H1 (cell line): ENCODE measurements at regions not wholly inside any gene's neighbourhood (a gene's known extent, or its start where the extent isn't known, plus 50 kb on each side); places are given as distances from the start of the nearest gene placed in this dataset.

ENCODE experiments used
- EGR1 ChIP-seq: IDR thresholded peaks from 2 replicates; pipeline ENCODE4 v1.6.1; 2011; ENCODE audit warnings: low read depth, low read length, borderline replicate concordance
- HDAC6 ChIP-seq: IDR thresholded peaks from one replicate; pipeline ENCODE4 v1.7.1; 2012; ENCODE audit warnings: low read depth, mild to moderate bottlenecking, inconsistent platforms, low read length, moderate library complexity
- POLR2A ChIP-seq, 2 experiments: IDR thresholded peaks; 1 replicate in 1 of 2; 2 replicates in 1 of 2; pipeline ENCODE4 v1.6.1; 2011; ENCODE audit warnings: low read depth in 2 of 2, low read length in 2 of 2, mild to moderate bottlenecking in 2 of 2; ENCODE audit errors: control extremely low read depth in 1 of 2
- SP4 ChIP-seq: IDR thresholded peaks from 2 replicates; pipeline ENCODE4 v1.6.1; 2012; ENCODE audit warnings: low read length, inconsistent platforms
- SUZ12 ChIP-seq: fragments of 200-600 bp; sonication (generic); IDR thresholded peaks from 2 replicates; pipeline ENCODE4 v1.6.1; 2012; ENCODE audit warnings: mild to moderate bottlenecking, inconsistent platforms, low read length, moderate library complexity, mixed read lengths
- TF ChIP-seq, protein P1 (sequence below): IDR thresholded peaks from 2 replicates; pipeline ENCODE4 v1.6.1; 2011; ENCODE audit warnings: low read depth, mild to moderate bottlenecking, low read length; ENCODE audit not compliant: insufficient read depth
- TF ChIP-seq, protein P2 (sequence below): fragments of 300-600 bp; sonication (generic); IDR thresholded peaks from 2 replicates; pipeline ENCODE4 v1.7.1; 2012; ENCODE audit warnings: low read length, moderate library complexity, mild to moderate bottlenecking, inconsistent platforms; ENCODE audit not compliant: insufficient replicate concordance

DNA sequence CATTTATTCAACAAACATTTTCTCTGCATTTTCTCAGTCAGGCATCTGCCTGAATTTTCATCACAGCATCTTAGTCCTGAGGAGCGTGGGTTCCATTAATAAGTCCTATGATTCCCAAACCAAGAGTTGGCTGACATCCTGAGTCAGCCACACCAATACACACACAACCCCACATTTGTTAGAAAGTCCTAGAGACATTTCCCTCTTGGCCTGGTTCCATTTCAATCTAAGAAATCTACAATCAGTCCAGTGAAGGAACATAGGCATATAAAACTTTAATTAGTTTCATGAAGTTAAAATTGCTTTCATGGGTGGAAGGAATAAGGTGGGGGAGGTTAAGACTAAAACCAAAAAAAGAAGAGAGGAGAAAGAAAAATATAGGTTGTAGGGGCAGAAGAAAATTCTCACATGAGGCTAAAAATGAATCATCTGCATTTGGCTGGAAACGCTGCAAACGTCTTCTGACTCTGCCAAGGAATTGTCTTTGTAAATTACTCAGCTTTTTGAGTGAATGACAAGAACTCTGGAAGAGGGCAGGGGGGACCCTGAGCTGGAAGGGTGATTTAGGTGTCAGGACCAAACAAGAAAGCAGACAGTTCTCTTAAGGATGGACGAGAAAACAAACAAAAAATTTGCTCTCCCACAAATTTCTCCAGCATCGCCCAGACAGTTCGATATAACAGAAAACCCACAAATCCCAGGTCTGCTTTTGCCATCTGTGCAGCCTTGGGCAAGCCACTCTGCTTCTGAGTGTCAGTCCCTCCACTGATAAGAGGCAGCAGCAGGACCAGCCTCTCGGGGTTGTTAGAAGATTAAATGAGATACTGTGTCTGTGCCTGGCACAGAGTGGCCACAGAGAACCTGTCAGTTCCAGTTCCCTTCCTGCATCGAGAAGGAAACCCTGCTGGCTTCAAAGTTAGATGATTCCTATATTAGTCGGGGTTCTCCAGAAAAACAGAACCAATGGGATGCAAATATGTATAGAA, 289.7 kb downstream of the CDK5RAP2 start (continued):
- TF ChIP-seq, protein P1, sequence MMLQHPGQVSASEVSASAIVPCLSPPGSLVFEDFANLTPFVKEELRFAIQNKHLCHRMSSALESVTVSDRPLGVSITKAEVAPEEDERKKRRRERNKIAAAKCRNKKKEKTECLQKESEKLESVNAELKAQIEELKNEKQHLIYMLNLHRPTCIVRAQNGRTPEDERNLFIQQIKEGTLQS, result no peak
- TF ChIP-seq HDAC6 (no peak), SP4 (no peak), EGR1 (no peak), SUZ12 (no peak), POLR2A (IDR thresholded peaks at IDR 0.05; ENCODE audit: control extremely low read depth in 1 of 2, low read depth in 2 of 2, low read length in 2 of 2) (no peak)
- TF ChIP-seq, protein P2, sequence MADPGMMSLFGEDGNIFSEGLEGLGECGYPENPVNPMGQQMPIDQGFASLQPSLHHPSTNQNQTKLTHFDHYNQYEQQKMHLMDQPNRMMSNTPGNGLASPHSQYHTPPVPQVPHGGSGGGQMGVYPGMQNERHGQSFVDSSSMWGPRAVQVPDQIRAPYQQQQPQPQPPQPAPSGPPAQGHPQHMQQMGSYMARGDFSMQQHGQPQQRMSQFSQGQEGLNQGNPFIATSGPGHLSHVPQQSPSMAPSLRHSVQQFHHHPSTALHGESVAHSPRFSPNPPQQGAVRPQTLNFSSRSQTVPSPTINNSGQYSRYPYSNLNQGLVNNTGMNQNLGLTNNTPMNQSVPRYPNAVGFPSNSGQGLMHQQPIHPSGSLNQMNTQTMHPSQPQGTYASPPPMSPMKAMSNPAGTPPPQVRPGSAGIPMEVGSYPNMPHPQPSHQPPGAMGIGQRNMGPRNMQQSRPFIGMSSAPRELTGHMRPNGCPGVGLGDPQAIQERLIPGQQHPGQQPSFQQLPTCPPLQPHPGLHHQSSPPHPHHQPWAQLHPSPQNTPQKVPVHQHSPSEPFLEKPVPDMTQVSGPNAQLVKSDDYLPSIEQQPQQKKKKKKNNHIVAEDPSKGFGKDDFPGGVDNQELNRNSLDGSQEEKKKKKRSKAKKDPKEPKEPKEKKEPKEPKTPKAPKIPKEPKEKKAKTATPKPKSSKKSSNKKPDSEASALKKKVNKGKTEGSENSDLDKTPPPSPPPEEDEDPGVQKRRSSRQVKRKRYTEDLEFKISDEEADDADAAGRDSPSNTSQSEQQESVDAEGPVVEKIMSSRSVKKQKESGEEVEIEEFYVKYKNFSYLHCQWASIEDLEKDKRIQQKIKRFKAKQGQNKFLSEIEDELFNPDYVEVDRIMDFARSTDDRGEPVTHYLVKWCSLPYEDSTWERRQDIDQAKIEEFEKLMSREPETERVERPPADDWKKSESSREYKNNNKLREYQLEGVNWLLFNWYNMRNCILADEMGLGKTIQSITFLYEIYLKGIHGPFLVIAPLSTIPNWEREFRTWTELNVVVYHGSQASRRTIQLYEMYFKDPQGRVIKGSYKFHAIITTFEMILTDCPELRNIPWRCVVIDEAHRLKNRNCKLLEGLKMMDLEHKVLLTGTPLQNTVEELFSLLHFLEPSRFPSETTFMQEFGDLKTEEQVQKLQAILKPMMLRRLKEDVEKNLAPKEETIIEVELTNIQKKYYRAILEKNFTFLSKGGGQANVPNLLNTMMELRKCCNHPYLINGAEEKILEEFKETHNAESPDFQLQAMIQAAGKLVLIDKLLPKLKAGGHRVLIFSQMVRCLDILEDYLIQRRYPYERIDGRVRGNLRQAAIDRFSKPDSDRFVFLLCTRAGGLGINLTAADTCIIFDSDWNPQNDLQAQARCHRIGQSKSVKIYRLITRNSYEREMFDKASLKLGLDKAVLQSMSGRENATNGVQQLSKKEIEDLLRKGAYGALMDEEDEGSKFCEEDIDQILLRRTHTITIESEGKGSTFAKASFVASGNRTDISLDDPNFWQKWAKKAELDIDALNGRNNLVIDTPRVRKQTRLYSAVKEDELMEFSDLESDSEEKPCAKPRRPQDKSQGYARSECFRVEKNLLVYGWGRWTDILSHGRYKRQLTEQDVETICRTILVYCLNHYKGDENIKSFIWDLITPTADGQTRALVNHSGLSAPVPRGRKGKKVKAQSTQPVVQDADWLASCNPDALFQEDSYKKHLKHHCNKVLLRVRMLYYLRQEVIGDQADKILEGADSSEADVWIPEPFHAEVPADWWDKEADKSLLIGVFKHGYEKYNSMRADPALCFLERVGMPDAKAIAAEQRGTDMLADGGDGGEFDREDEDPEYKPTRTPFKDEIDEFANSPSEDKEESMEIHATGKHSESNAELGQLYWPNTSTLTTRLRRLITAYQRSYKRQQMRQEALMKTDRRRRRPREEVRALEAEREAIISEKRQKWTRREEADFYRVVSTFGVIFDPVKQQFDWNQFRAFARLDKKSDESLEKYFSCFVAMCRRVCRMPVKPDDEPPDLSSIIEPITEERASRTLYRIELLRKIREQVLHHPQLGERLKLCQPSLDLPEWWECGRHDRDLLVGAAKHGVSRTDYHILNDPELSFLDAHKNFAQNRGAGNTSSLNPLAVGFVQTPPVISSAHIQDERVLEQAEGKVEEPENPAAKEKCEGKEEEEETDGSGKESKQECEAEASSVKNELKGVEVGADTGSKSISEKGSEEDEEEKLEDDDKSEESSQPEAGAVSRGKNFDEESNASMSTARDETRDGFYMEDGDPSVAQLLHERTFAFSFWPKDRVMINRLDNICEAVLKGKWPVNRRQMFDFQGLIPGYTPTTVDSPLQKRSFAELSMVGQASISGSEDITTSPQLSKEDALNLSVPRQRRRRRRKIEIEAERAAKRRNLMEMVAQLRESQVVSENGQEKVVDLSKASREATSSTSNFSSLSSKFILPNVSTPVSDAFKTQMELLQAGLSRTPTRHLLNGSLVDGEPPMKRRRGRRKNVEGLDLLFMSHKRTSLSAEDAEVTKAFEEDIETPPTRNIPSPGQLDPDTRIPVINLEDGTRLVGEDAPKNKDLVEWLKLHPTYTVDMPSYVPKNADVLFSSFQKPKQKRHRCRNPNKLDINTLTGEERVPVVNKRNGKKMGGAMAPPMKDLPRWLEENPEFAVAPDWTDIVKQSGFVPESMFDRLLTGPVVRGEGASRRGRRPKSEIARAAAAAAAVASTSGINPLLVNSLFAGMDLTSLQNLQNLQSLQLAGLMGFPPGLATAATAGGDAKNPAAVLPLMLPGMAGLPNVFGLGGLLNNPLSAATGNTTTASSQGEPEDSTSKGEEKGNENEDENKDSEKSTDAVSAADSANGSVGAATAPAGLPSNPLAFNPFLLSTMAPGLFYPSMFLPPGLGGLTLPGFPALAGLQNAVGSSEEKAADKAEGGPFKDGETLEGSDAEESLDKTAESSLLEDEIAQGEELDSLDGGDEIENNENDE, result no peak
- TF ChIP-seq, all 59 proteins: peak for 0
